K562 (cell line): ENCODE measurements at regions not wholly inside any gene's neighbourhood (a gene's known extent, or its start where the extent isn't known, plus 50 kb on each side); places are given as distances from the start of the nearest gene placed in this dataset.

Experiments used
- CCAR2 ChIP-seq: fragments of 200-400 bp; formaldehyde crosslinking; IDR thresholded peaks from 2 replicates; pipeline ENCODE4 v1.6.1; 2017; ENCODE audit warnings: mild to moderate bottlenecking, low read depth, low read length
- CREB5 ChIP-seq: fragments of 250-450 bp; sonication (Bioruptor Pico); IDR thresholded peaks from 2 replicates; pipeline ENCODE4 v1.5.0; 2020; ENCODE audit warnings: mild to moderate bottlenecking
- CTCF ChIP-seq, 3 experiments: IDR thresholded peaks in 2 of 3; conservative IDR thresholded peaks in 1 of 3; 2 replicates each; pipeline ENCODE4 v1.5.1; 2011 to 2012; ENCODE audit warnings: low read length in 3 of 3, mild to moderate bottlenecking in 3 of 3, control low read depth in 2 of 3, improper control_type of control experiment in 1 of 3, inconsistent platforms in 1 of 3, low read depth in 1 of 3, mixed read lengths in 1 of 3, moderate library complexity in 1 of 3; ENCODE audit not compliant: insufficient read depth in 2 of 3
- EZH2 ChIP-seq: IDR thresholded peaks from 2 replicates; pipeline ENCODE4 v1.6.1; 2012; ENCODE audit warnings: low read depth, mild to moderate bottlenecking, inconsistent platforms, low read length, borderline replicate concordance
- FOXK2 ChIP-seq, 2 experiments: fragments of 450-650 bp; IDR thresholded peaks in 1 of 2; conservative IDR thresholded peaks in 1 of 2; 2 replicates each; pipeline ENCODE4 v1.6.1; 2016; ENCODE audit warnings: low read depth in 2 of 2, mild to moderate bottlenecking in 1 of 2
- RCOR1 ChIP-seq, 2 experiments: IDR thresholded peaks; 2 replicates each; pipeline ENCODE4 v1.6.1; 2012; ENCODE audit warnings: low read depth in 2 of 2, low read length in 2 of 2, borderline replicate concordance in 1 of 2, improper control_type of control experiment in 1 of 2
- RFX5 ChIP-seq: IDR thresholded peaks from 2 replicates; pipeline ENCODE4 v1.6.1; 2011; ENCODE audit warnings: low read depth, mild to moderate bottlenecking, improper control_type of control experiment, low read length
- TF ChIP-seq, protein P1 (sequence below), 2 experiments: fragments of 450-650 bp in 1 of 2; sonication (generic) in 1 of 2; formaldehyde crosslinking in 1 of 2; IDR thresholded peaks in 1 of 2; conservative IDR thresholded peaks in 1 of 2; 2 replicates each; pipeline versions ENCODE4 v1.6.1 to v1.8.1; 2016 to 2023; ENCODE audit warnings: mild to moderate bottlenecking in 2 of 2, moderate library complexity in 2 of 2, inconsistent platforms in 1 of 2, missing genetic modification reagents in 1 of 2

DNA sequence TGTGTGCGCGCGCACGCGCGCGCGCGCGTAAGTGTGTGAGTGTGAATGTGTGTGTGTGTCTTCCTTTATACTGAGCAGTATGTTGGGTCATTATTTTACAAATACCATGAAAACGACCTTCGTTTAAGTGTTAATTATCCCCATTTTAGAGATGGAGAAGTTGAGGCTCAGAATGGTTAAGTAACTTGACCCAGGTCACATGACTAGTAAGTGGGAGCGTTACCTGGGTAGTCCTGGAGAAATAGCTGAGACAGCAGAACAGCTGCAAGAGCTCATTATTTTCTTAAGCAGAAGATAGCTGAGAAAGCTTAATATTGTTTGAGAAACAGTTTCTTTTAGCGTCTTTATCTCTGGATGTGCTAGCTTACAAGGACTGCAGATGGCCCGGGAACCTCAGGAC lies 78.8 kb downstream of the IRX3 start:
- no peak for TF ChIP-seq RFX5
- TF ChIP-seq CREB5 (CRISPR knock-in tag) = no peak
- no peak for TF ChIP-seq CTCF (IDR thresholded peaks at IDR 0.05 in 2 of 3, conservative IDR thresholded peaks at IDR 0.05 in 1 of 3; ENCODE audit: insufficient read depth in 2 of 3, low read depth in 1 of 3, low read length in 3 of 3)
- TF ChIP-seq FOXK2 (conservative IDR thresholded peaks at IDR 0.05 in 1 of 2, IDR thresholded peaks at IDR 0.05 in 1 of 2; ENCODE audit: low read depth in 2 of 2) = no peak
- no peak for TF ChIP-seq RCOR1 (IDR thresholded peaks at IDR 0.05; ENCODE audit: borderline replicate concordance in 1 of 2, low read depth in 2 of 2, low read length in 2 of 2)
- TF ChIP-seq, protein P1, sequence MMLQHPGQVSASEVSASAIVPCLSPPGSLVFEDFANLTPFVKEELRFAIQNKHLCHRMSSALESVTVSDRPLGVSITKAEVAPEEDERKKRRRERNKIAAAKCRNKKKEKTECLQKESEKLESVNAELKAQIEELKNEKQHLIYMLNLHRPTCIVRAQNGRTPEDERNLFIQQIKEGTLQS (IDR thresholded peaks at IDR 0.05) = no peak
- TF ChIP-seq, protein P1 (CRISPR knock-in tag; conservative IDR thresholded peaks at IDR 0.05) = no peak
- no peak for TF ChIP-seq CCAR2
- TF ChIP-seq EZH2 = no peak
